ENCODE measurements at regions not wholly inside any gene's neighbourhood (a gene's known extent, or its start where the extent isn't known, plus 50 kb on each side); places are given as distances from the start of the nearest gene placed in this dataset.

GRCh38 chr9:6703898-6704639 lies 53.7 kb upstream of the KDM4C start:
- DNase-seq = peak; percentile 76

DNA sequence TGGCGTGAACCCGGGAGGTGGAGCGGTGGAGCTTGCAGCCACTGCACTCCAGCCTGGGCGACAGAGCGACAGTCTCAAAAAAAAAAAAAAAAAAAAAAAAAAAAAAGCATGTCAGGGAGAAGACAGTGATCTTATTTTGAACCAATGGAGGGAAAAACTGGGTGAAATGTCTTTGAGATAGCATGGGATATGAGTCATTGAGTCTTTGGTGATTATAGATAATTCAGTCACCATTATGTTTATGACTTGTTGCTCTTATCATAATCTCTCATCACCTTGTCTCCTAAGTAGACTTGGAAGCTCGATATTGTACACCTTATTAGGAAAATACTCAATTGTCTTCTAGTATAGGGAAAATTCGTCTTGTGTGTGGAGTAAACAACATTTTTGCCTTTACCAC lies 55.1 kb upstream of the KDM4C start:
- DNase-seq = no peak

- DNase-seq = no peak
Measured at GRCh38 chr9:6696178-6696577, 50.6 kb upstream of the GLDC start.

- no peak for DNase-seq
Measured at GRCh38 chr9:6695121-6695814, 49.7 kb upstream of the GLDC start.
